Uterus (tissue), 3 donors: ENCODE measurements at regions not wholly inside any gene's neighbourhood (a gene's known extent, or its start where the extent isn't known, plus 50 kb on each side); places are given as distances from the start of the nearest gene placed in this dataset.

Experiments
- DNase-seq, 2 donors: peaks; one replicate each; pipeline ENCODE4 v3.0.0-alpha.2; 2019 to 2020
- H3K27ac ChIP-seq, 2 donors: fragments of 200-600 bp; sonication (generic); 1 replicate in 1 of 2; 2 replicates in 1 of 2; pipeline ENCODE4 v1.5.1; 2016 to 2018
- H3K27me3 ChIP-seq, 2 donors: fragments of 200-600 bp; sonication (generic); one replicate each; pipeline ENCODE4 v1.5.1; 2018 to 2019; ENCODE audit warnings: control low read depth in 1 of 2
- H3K36me3 ChIP-seq, 2 donors: fragments of 200-600 bp; sonication (generic); one replicate each; pipeline ENCODE4 v1.5.1; 2019; ENCODE audit warnings: control low read depth in 1 of 2
- H3K4me1 ChIP-seq, 2 donors: fragments of 200-600 bp; sonication (generic); one replicate each; pipeline ENCODE4 v1.5.1; 2018 to 2019; ENCODE audit warnings: control low read depth in 1 of 2
- H3K4me3 ChIP-seq, 2 donors: fragments of 200-600 bp; sonication (generic); 1 replicate in 1 of 2; 2 replicates in 1 of 2; pipeline ENCODE4 v1.5.1; 2018 to 2019; ENCODE audit warnings: mild to moderate bottlenecking in 1 of 2
- H3K9me3 ChIP-seq, 2 donors: fragments of 200-600 bp; sonication (generic); one replicate each; pipeline ENCODE4 v1.5.1; 2019; ENCODE audit warnings: control low read depth in 1 of 2
- POLR2A ChIP-seq, 2 donors: fragments of 450-650 bp; IDR thresholded peaks; one replicate each; pipeline ENCODE4 v1.6.1; 2016; ENCODE audit warnings: antibody characterized with exemption in 2 of 2, mild to moderate bottlenecking in 1 of 2, moderate library complexity in 1 of 2
- intact Hi-C: fragments of 100-400 bp; cut with DNase I; formaldehyde crosslinking; loops from one replicate; pipeline ENCODE4 v1.15.1; 2023; ENCODE audit warnings: low total_unique reads
- TF ChIP-seq, protein P1 (sequence below), 4 experiments: fragments of 200-600 bp in 2 of 4; fragments of 450-650 bp in 2 of 4; sonication (generic) in 2 of 4; IDR thresholded peaks; one replicate each; pipeline ENCODE4 v1.5.1; 2016 to 2019; ENCODE audit warnings: antibody characterized with exemption in 4 of 4, mild to moderate bottlenecking in 2 of 4, moderate library complexity in 1 of 4
- donor health status: DM: yes; HTN: yes; CAD: no.

DNA sequence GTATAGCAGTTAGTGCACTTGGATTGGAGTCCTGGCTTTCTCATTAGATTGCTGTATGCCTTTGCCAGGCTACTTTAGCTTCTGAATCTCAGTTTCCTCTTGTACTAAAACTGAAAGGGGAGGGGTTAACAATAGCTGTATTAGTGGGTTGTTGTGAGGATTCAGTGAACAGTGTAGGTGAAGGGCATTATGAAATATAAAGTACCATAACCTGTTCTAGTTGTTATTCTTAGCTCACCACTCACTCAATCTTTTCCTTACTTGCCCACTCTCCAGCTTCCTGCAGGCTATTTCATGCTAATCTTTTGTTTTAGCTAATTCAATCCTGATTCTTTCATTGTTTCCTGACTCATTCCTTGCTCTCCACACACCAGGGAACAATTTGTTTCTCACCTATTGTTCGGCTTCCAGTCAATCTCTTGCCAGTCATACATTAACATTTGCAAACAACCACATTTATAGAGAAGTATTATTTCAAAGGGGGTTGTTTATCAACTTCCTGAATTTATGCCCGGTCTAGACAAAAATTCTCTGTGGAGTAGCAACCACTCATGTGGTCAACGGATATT, 50.6 kb upstream of the EDA start:
- Histone ChIP-seq H3K9me3 (no peaks in the 10 kb centered on the region), H3K27me3 (no peaks in the 10 kb centered on the region), H3K4me1 (no peaks in the 10 kb centered on the region), H3K4me3 (no peak overlapping the region), H3K27ac (no peak overlapping the region), H3K36me3 (no peaks in the 10 kb centered on the region)
- no peak for TF ChIP-seq POLR2A (IDR thresholded peaks at IDR 0.05)
- TF ChIP-seq, protein P1, sequence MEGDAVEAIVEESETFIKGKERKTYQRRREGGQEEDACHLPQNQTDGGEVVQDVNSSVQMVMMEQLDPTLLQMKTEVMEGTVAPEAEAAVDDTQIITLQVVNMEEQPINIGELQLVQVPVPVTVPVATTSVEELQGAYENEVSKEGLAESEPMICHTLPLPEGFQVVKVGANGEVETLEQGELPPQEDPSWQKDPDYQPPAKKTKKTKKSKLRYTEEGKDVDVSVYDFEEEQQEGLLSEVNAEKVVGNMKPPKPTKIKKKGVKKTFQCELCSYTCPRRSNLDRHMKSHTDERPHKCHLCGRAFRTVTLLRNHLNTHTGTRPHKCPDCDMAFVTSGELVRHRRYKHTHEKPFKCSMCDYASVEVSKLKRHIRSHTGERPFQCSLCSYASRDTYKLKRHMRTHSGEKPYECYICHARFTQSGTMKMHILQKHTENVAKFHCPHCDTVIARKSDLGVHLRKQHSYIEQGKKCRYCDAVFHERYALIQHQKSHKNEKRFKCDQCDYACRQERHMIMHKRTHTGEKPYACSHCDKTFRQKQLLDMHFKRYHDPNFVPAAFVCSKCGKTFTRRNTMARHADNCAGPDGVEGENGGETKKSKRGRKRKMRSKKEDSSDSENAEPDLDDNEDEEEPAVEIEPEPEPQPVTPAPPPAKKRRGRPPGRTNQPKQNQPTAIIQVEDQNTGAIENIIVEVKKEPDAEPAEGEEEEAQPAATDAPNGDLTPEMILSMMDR (IDR thresholded peaks at IDR 0.05): no peak
- intact Hi-C loops: no loop called here
- DNase-seq: no peak
